ENCODE measurements at regions not wholly inside any gene's neighbourhood (a gene's known extent, or its start where the extent isn't known, plus 50 kb on each side); places are given as distances from the start of the nearest gene placed in this dataset.

DNA sequence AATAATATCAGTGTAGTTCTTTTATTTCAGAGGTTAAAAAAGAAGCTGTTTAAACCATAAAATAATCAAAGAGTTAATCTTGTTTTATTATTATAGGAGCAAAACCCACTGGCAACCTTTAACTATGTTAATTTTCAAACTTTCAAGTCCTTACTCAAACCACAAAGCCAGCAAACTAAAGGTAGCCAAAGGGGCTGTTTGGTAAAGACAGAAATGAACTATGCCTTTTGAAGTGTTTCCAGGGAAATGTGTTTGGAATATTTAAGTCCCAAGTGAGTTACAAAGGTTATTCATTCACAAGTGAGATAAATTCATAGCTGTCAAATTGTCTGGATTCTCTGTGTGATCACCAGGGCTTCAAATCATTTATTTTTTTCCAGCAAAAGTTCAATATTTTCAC lies 264.7 kb downstream of the MZT1 start:
- Histone ChIP-seq H3K4me1 (ENCODE audit: control insufficient read depth, insufficient read depth, low read length) (no peaks in the 10 kb centered on the region), H3K4me3 (ENCODE audit: insufficient read depth, low read depth, low read length) (no peak overlapping the region), H3K27me3 (ENCODE audit: control insufficient read depth, insufficient read depth, low read length, poor library complexity, severe bottlenecking) (no peaks in the 10 kb centered on the region), H3K9me3 (ENCODE audit: control insufficient read depth, low read length) (no peaks in the 10 kb centered on the region), H3K36me3 (ENCODE audit: control insufficient read depth, insufficient read depth, low read length) (no peaks in the 10 kb centered on the region), H3K27ac (ENCODE audit: insufficient read depth, low read depth, low read length, poor library complexity, severe bottlenecking) (no peak overlapping the region)

DNA sequence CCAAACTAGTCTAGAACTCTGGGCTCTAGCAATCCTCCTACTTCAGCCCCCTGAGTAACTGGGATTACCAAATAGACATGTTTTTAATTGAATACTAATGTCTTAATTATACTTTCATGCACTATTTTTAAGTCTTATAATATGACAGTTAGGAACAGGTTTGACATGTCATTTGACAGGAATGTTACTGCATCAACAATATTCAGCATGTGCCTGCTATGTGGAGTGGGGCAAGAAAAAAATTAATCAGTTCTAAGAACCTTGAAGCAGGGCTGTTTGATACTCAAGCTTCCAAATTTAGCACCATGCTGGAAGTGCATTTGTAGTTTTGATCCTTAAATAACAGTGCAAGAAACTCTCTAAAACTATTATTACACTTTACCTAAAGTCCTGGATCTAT lies 265.3 kb downstream of the MZT1 start:
- Histone ChIP-seq H3K27me3 (ENCODE audit: control insufficient read depth, insufficient read depth, low read length, poor library complexity, severe bottlenecking) (no peaks in the 10 kb centered on the region), H3K9me3 (ENCODE audit: control insufficient read depth, low read length) (no peaks in the 10 kb centered on the region), H3K4me3 (ENCODE audit: insufficient read depth, low read depth, low read length) (no peak overlapping the region), H3K36me3 (ENCODE audit: control insufficient read depth, insufficient read depth, low read length) (no peaks in the 10 kb centered on the region), H3K27ac (ENCODE audit: insufficient read depth, low read depth, low read length, poor library complexity, severe bottlenecking) (no peak overlapping the region), H3K4me1 (ENCODE audit: control insufficient read depth, insufficient read depth, low read length) (no peaks in the 10 kb centered on the region)

DNA sequence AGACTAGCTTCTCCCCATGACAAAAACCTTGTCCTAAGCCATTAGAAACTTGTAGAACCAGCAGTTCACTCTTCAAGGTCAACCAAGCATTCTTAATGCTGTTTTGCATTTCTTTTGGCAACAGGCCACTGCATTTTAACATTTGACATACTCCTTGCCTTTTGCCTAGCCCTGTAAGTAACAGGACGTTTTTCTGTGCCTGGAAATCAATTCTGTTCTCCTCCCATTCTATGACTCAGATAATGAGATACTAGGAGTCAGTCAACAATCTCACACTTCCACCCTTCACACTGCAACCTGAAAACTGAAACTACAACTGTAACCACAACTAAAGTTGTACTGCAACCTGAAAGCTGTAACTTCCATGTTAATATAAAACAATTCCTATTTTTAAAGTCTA lies 268.7 kb downstream of the MZT1 start:
- Histone ChIP-seq H3K36me3 (ENCODE audit: control insufficient read depth, insufficient read depth, low read length) (no peaks in the 10 kb centered on the region), H3K4me3 (ENCODE audit: insufficient read depth, low read depth, low read length) (no peak overlapping the region), H3K9me3 (ENCODE audit: control insufficient read depth, low read length) (no peaks in the 10 kb centered on the region), H3K27me3 (ENCODE audit: control insufficient read depth, insufficient read depth, low read length, poor library complexity, severe bottlenecking) (no peaks in the 10 kb centered on the region), H3K4me1 (ENCODE audit: control insufficient read depth, insufficient read depth, low read length) (no peaks in the 10 kb centered on the region), H3K27ac (ENCODE audit: insufficient read depth, low read depth, low read length, poor library complexity, severe bottlenecking) (no peak overlapping the region)
- WGBS, 2 experiments: 0 to 5% methylated on average over 1 of the region's 1 CpG

DNA sequence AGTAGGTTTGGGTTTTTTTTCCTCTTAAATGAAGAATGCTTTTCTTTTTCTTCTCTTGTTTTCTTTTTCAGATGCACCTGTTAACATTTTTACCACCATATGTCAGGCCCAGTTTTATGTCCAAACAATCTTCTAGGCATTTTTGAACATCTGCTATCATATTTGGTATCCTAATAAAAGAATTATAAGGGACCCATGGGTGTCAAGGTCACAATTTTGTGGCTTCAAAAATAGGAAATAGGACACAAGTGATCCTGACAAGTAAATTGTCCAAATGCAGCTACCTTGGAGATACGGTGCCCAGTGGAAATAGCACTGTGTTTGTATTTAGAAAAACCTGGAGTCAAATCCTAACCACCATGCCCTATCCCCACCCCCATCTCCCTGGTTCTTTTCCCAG lies 270.3 kb downstream of the MZT1 start:
- no peak overlapping the region for H3K27ac ChIP-seq (ENCODE audit: insufficient read depth, low read depth, low read length, poor library complexity, severe bottlenecking)
- WGBS, 2 experiments: 100% methylated on average over 1 of the region's 1 CpG
- no peaks in the 10 kb centered on the region for H3K36me3 ChIP-seq (ENCODE audit: control insufficient read depth, insufficient read depth, low read length)
- H3K4me1 ChIP-seq (ENCODE audit: control insufficient read depth, insufficient read depth, low read length): no peaks in the 10 kb centered on the region
- H3K27me3 ChIP-seq (ENCODE audit: control insufficient read depth, insufficient read depth, low read length, poor library complexity, severe bottlenecking): no peaks in the 10 kb centered on the region
- no peaks in the 10 kb centered on the region for H3K9me3 ChIP-seq (ENCODE audit: control insufficient read depth, low read length)
- H3K4me3 ChIP-seq (ENCODE audit: insufficient read depth, low read depth, low read length): no peak overlapping the region

DNA sequence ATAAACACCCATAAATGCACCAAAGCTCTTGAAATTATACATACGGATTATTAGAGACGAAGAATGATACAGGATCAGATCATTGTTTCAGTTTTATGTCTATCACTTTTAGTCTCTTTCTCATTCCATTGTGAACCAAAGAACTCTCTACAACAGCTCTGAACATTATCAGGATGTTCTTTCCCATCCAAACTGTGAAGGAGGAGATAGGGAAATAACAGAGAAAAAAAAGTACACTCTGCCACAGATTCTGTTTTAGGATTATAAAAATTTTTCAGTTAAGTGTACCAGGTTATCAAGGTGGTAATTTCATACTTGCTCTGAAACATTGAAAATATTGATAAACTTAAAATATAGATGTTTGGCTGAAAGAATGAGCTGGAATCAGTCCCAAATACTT lies 270.9 kb downstream of the MZT1 start:
- no peaks in the 10 kb centered on the region for H3K9me3 ChIP-seq (ENCODE audit: control insufficient read depth, low read length)
- 48 to 50% methylated on average over 2 of the region's 2 CpGs for WGBS, 2 experiments

GRCh38 chr13:72453161-72453560 lies 274.3 kb downstream of the MZT1 start:
- no peaks in the 10 kb centered on the region for H3K4me1 ChIP-seq (ENCODE audit: control insufficient read depth, insufficient read depth, low read length)
- no peaks in the 10 kb centered on the region for H3K9me3 ChIP-seq (ENCODE audit: control insufficient read depth, low read length)
- 97 to 98% methylated on average over 5 of the region's 5 CpGs for WGBS, 2 experiments
- no peak overlapping the region for H3K27ac ChIP-seq (ENCODE audit: insufficient read depth, low read depth, low read length, poor library complexity, severe bottlenecking)
- no peak overlapping the region for H3K4me3 ChIP-seq (ENCODE audit: insufficient read depth, low read depth, low read length)
- no peaks in the 10 kb centered on the region for H3K36me3 ChIP-seq (ENCODE audit: control insufficient read depth, insufficient read depth, low read length)
- no peaks in the 10 kb centered on the region for H3K27me3 ChIP-seq (ENCODE audit: control insufficient read depth, insufficient read depth, low read length, poor library complexity, severe bottlenecking)

More for the DNA sequence above, 270.9 kb downstream of the MZT1 start:
- Histone ChIP-seq H3K4me3 (ENCODE audit: insufficient read depth, low read depth, low read length) (no peak overlapping the region), H3K36me3 (ENCODE audit: control insufficient read depth, insufficient read depth, low read length) (no peaks in the 10 kb centered on the region), H3K4me1 (ENCODE audit: control insufficient read depth, insufficient read depth, low read length) (no peaks in the 10 kb centered on the region), H3K27me3 (ENCODE audit: control insufficient read depth, insufficient read depth, low read length, poor library complexity, severe bottlenecking) (no peaks in the 10 kb centered on the region), H3K27ac (ENCODE audit: insufficient read depth, low read depth, low read length, poor library complexity, severe bottlenecking) (no peak overlapping the region)

GRCh38 chr13:72448082-72448481 lies 279.3 kb downstream of the MZT1 start:
- Histone ChIP-seq H3K27me3 (ENCODE audit: control insufficient read depth, insufficient read depth, low read length, poor library complexity, severe bottlenecking) (no peaks in the 10 kb centered on the region), H3K4me1 (ENCODE audit: control insufficient read depth, insufficient read depth, low read length) (no peaks in the 10 kb centered on the region), H3K4me3 (ENCODE audit: insufficient read depth, low read depth, low read length) (no peak overlapping the region), H3K36me3 (ENCODE audit: control insufficient read depth, insufficient read depth, low read length) (no peaks in the 10 kb centered on the region), H3K27ac (ENCODE audit: insufficient read depth, low read depth, low read length, poor library complexity, severe bottlenecking) (no peak overlapping the region), H3K9me3 (ENCODE audit: control insufficient read depth, low read length) (no peaks in the 10 kb centered on the region)
- WGBS, 2 experiments: 82 to 93% methylated on average over 1 of the region's 1 CpG

GRCh38 chr13:72444999-72445398 lies 282.4 kb downstream of the MZT1 start:
- H3K4me1 ChIP-seq (ENCODE audit: control insufficient read depth, insufficient read depth, low read length): no peaks in the 10 kb centered on the region
- no peak overlapping the region for H3K4me3 ChIP-seq (ENCODE audit: insufficient read depth, low read depth, low read length)
- H3K27ac ChIP-seq (ENCODE audit: insufficient read depth, low read depth, low read length, poor library complexity, severe bottlenecking): no peak overlapping the region
- H3K36me3 ChIP-seq (ENCODE audit: control insufficient read depth, insufficient read depth, low read length): no peaks in the 10 kb centered on the region
- H3K9me3 ChIP-seq (ENCODE audit: control insufficient read depth, low read length): no peaks in the 10 kb centered on the region
- WGBS, 2 experiments: 93% methylated on average over 1 of the region's 1 CpG
- H3K27me3 ChIP-seq (ENCODE audit: control insufficient read depth, insufficient read depth, low read length, poor library complexity, severe bottlenecking): no peaks in the 10 kb centered on the region

DNA sequence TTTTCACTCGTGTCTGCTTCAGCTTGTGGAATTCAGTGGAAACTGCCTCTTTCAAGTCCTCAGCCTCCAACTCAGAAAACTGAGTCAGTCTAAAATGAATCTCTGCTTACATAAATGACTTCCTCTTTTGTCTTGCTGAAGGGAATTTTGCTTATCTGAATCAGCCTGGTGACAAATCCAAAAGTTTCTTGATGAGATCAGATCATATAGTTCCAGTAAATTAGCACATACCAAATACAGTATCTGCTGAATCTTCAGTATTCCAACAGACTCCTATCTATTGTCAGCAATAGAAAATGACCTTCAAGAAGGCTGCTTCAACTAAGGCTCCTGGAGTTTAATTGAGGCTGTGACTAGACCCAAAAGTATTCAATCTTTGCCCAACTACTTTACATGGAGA lies 290.0 kb downstream of the MZT1 start:
- Histone ChIP-seq H3K4me1 (ENCODE audit: control insufficient read depth, insufficient read depth, low read length) (no peaks in the 10 kb centered on the region), H3K27me3 (ENCODE audit: control insufficient read depth, insufficient read depth, low read length, poor library complexity, severe bottlenecking) (no peaks in the 10 kb centered on the region), H3K4me3 (ENCODE audit: insufficient read depth, low read depth, low read length) (no peak overlapping the region), H3K27ac (ENCODE audit: insufficient read depth, low read depth, low read length, poor library complexity, severe bottlenecking) (no peak overlapping the region), H3K36me3 (ENCODE audit: control insufficient read depth, insufficient read depth, low read length) (no peaks in the 10 kb centered on the region), H3K9me3 (ENCODE audit: control insufficient read depth, low read length) (no peaks in the 10 kb centered on the region)
- WGBS, 2 experiments: 81 to 83% methylated on average over 1 of the region's 1 CpG

GRCh38 chr13:72435251-72435650 lies 292.2 kb downstream of the MZT1 start:
- no peaks in the 10 kb centered on the region for H3K36me3 ChIP-seq (ENCODE audit: control insufficient read depth, insufficient read depth, low read length)
- no peaks in the 10 kb centered on the region for H3K9me3 ChIP-seq (ENCODE audit: control insufficient read depth, low read length)
- H3K27ac ChIP-seq (ENCODE audit: insufficient read depth, low read depth, low read length, poor library complexity, severe bottlenecking): no peak overlapping the region
- H3K4me3 ChIP-seq (ENCODE audit: insufficient read depth, low read depth, low read length): no peak overlapping the region
- WGBS, 2 experiments: 91 to 92% methylated on average over 1 of the region's 2 CpGs
- no peaks in the 10 kb centered on the region for H3K4me1 ChIP-seq (ENCODE audit: control insufficient read depth, insufficient read depth, low read length)
- H3K27me3 ChIP-seq (ENCODE audit: control insufficient read depth, insufficient read depth, low read length, poor library complexity, severe bottlenecking): no peaks in the 10 kb centered on the region

GRCh38 chr13:72431981-72432682 lies 295.3 kb downstream of the MZT1 start:
- H3K4me3 ChIP-seq (ENCODE audit: insufficient read depth, low read depth, low read length): no peak overlapping the region
- H3K4me1 ChIP-seq (ENCODE audit: control insufficient read depth, insufficient read depth, low read length): no peaks in the 10 kb centered on the region
- no peaks in the 10 kb centered on the region for H3K36me3 ChIP-seq (ENCODE audit: control insufficient read depth, insufficient read depth, low read length)
- 75 to 81% methylated on average over 2 to 3 of the region's 3 CpGs for WGBS, 2 experiments
- no peaks in the 10 kb centered on the region for H3K27me3 ChIP-seq (ENCODE audit: control insufficient read depth, insufficient read depth, low read length, poor library complexity, severe bottlenecking)
- H3K27ac ChIP-seq (ENCODE audit: insufficient read depth, low read depth, low read length, poor library complexity, severe bottlenecking): no peak overlapping the region
- no peaks in the 10 kb centered on the region for H3K9me3 ChIP-seq (ENCODE audit: control insufficient read depth, low read length)
